ENCODE measurements at regions not wholly inside any gene's neighbourhood (a gene's known extent, or its start where the extent isn't known, plus 50 kb on each side); places are given as distances from the start of the nearest gene placed in this dataset.

- intact Hi-C loops (cut with micrococcal nuclease): no loop called here
- no peak for TF ChIP-seq CTCF (IDR thresholded peaks at IDR 0.05; ENCODE audit: unreplicated experiment)
- H3K27me3 Mint-ChIP-seq (ENCODE audit: insufficient read depth, unreplicated experiment): peaks cover 40% of the 10 kb centered on the region
- no peaks in the 10 kb centered on the region for H3K4me1 Mint-ChIP-seq (ENCODE audit: insufficient read depth, unreplicated experiment)
- DNase-seq (ENCODE audit: unreplicated experiment): no peak
- POLR2A ChIA-PET: no interaction called here
- H3K27ac Mint-ChIP-seq (ENCODE audit: low read depth, unreplicated experiment): no peak overlapping the region
- no peaks in the 10 kb centered on the region for H3K36me3 Mint-ChIP-seq (ENCODE audit: insufficient read depth, unreplicated experiment)
- no peaks in the 10 kb centered on the region for H3K9me3 Mint-ChIP-seq (ENCODE audit: unreplicated experiment)
- H3K4me3 Mint-ChIP-seq (ENCODE audit: unreplicated experiment): no peak overlapping the region
- no TSS peak for BruUV-seq (replicated peaks)
- CTCF ChIA-PET: no interaction called here
Measured at GRCh38 chr15:29589975-29590374, 232.3 kb downstream of the TJP1 start.

- DNase-seq (ENCODE audit: unreplicated experiment): no peak
- Mint-ChIP-seq H3K4me1 (ENCODE audit: insufficient read depth, unreplicated experiment) (no peaks in the 10 kb centered on the region), H3K27ac (ENCODE audit: low read depth, unreplicated experiment) (no peak overlapping the region), H3K27me3 (ENCODE audit: insufficient read depth, unreplicated experiment) (peaks cover 37% of the 10 kb centered on the region), H3K4me3 (ENCODE audit: unreplicated experiment) (no peak overlapping the region), H3K36me3 (ENCODE audit: insufficient read depth, unreplicated experiment) (no peaks in the 10 kb centered on the region), H3K9me3 (ENCODE audit: unreplicated experiment) (no peaks in the 10 kb centered on the region)
- TF ChIP-seq CTCF (IDR thresholded peaks at IDR 0.05; ENCODE audit: unreplicated experiment): no peak
- ChIA-PET CTCF (no interaction called here), POLR2A (interaction anchor here (0.7 kb wide), 1 partner anchor 21 kb away, joined by 3 read pairs; no protein-coding TSS in a partner anchor)
- no TSS peak for BruUV-seq (replicated peaks)
- intact Hi-C loops (cut with micrococcal nuclease): no loop called here
Measured at GRCh38 chr15:29589416-29589815, 232.9 kb downstream of the TJP1 start.

- ChIA-PET CTCF (no interaction called here), POLR2A (no interaction called here)
- no peak for TF ChIP-seq CTCF (IDR thresholded peaks at IDR 0.05; ENCODE audit: unreplicated experiment)
- no TSS peak for BruUV-seq (replicated peaks)
- DNase-seq (ENCODE audit: unreplicated experiment): no peak
- Mint-ChIP-seq H3K27ac (ENCODE audit: low read depth, unreplicated experiment) (no peak overlapping the region), H3K4me3 (ENCODE audit: unreplicated experiment) (no peak overlapping the region), H3K9me3 (ENCODE audit: unreplicated experiment) (no peaks in the 10 kb centered on the region), H3K27me3 (ENCODE audit: insufficient read depth, unreplicated experiment) (peaks cover 74% of the 10 kb centered on the region), H3K36me3 (ENCODE audit: insufficient read depth, unreplicated experiment) (no peaks in the 10 kb centered on the region), H3K4me1 (ENCODE audit: insufficient read depth, unreplicated experiment) (no peaks in the 10 kb centered on the region)
- intact Hi-C loops (cut with micrococcal nuclease): no loop called here
Measured at GRCh38 chr15:29573197-29573838, 248.9 kb downstream of the TJP1 start.

GRCh38 chr15:29571792-29572431 is 250.4 kb downstream of the TJP1 start:
- no TSS peak for BruUV-seq (replicated peaks)
- ChIA-PET POLR2A (interaction anchor here (0.6 kb wide), 1 partner anchor 40 kb away, joined by 4 read pairs; no protein-coding TSS in a partner anchor), CTCF (interaction anchor here (0.6 to 0.7 kb wide), 2 partner anchors 191 to 600 kb away, joined by 3 read pairs; no protein-coding TSS in a partner anchor)
- no peak for DNase-seq (ENCODE audit: unreplicated experiment)
- H3K27me3 Mint-ChIP-seq (ENCODE audit: insufficient read depth, unreplicated experiment): peaks cover 72% of the 10 kb centered on the region
- H3K9me3 Mint-ChIP-seq (ENCODE audit: unreplicated experiment): no peaks in the 10 kb centered on the region
- no peaks in the 10 kb centered on the region for H3K4me1 Mint-ChIP-seq (ENCODE audit: insufficient read depth, unreplicated experiment)
- intact Hi-C loops (cut with micrococcal nuclease): no loop called here
- H3K4me3 Mint-ChIP-seq (ENCODE audit: unreplicated experiment): no peak overlapping the region
- no peak overlapping the region for H3K27ac Mint-ChIP-seq (ENCODE audit: low read depth, unreplicated experiment)
- no peaks in the 10 kb centered on the region for H3K36me3 Mint-ChIP-seq (ENCODE audit: insufficient read depth, unreplicated experiment)
- no peak for TF ChIP-seq CTCF (IDR thresholded peaks at IDR 0.05; ENCODE audit: unreplicated experiment)
